ENCODE measurements at regions not wholly inside any gene's neighbourhood (a gene's known extent, or its start where the extent isn't known, plus 50 kb on each side); places are given as distances from the start of the nearest gene placed in this dataset.

GRCh38 chr4:166655231-166655630 lies 579.1 kb downstream of the SPOCK3 start:
- TF ChIP-seq CTCF (IDR thresholded peaks at IDR 0.05; ENCODE audit: insufficient read depth, low read length, poor library complexity, severe bottlenecking), result no peak
- TF ChIP-seq EZH2phosphoT487 (conservative IDR thresholded peaks at IDR 0.05; ENCODE audit: low read length), result no peak

All from SU-DHL-6 (cell line).